ENCODE measurements at regions not wholly inside any gene's neighbourhood (a gene's known extent, or its start where the extent isn't known, plus 50 kb on each side); places are given as distances from the start of the nearest gene placed in this dataset.

- Histone ChIP-seq H4K5ac (ENCODE audit: low read depth, low read length) (no peak overlapping the region), H3K4me2 (ENCODE audit: low read depth, low read length) (no peak overlapping the region), H4K20me1 (ENCODE audit: insufficient read depth, low read length) (no peaks in the 10 kb centered on the region), H2BK5ac (ENCODE audit: low read depth, low read length, poor library complexity, severe bottlenecking) (no peak overlapping the region), H3K9ac (ENCODE audit: low read depth, low read length) (no peak overlapping the region), H3K14ac (replicated peaks; ENCODE audit: low read depth, low read length) (peak overlapping the region; percentile 41; the same call in 1 of the 2 replicates), H3K9me3 (ENCODE audit: control insufficient read depth, insufficient read depth, low read length) (peaks cover 3% of the 10 kb centered on the region; the same call in 1 of the 2 replicates), H2BK120ac (ENCODE audit: low read depth, low read length) (peak overlapping the region; percentile 30), H3K18ac (ENCODE audit: low read depth, low read length) (peak overlapping the region; percentile 27; the same call in 1 of the 2 replicates), H3K27me3 (ENCODE audit: control insufficient read depth, insufficient read depth, low read length) (no peaks in the 10 kb centered on the region), H3K4ac (ENCODE audit: low read depth, low read length) (peak overlapping the region; percentile 25), H3K23ac (ENCODE audit: low read depth, low read length) (no peak overlapping the region), H2BK20ac (ENCODE audit: low read depth, low read length) (peak overlapping the region; percentile 56), H4K8ac (ENCODE audit: low read depth in 2 of 2, low read length in 2 of 2) (no peak overlapping the region), H3K56ac (ENCODE audit: extremely low read depth, insufficient read depth, low read length) (no peak overlapping the region), H3K4me1 (ENCODE audit: control insufficient read depth, insufficient read depth, low read length) (peaks cover 17% of the 10 kb centered on the region), H2AFZ (replicated peaks; ENCODE audit: low read length, poor library complexity) (no peak overlapping the region), H4K91ac (ENCODE audit: insufficient read depth, low read depth, low read length) (peak overlapping the region; percentile 4; the same call in 1 of the 2 replicates), H3K27ac (ENCODE audit: insufficient read depth, low read length) (no peak overlapping the region), H2AK9ac (replicated peaks; ENCODE audit: low read depth, low read length, poor library complexity) (no peak overlapping the region), H2BK15ac (ENCODE audit: low read depth, low read length) (peak overlapping the region; percentile 70; the same call in 1 of the 3 replicates), H2AK5ac (ENCODE audit: low read depth, low read length) (peak overlapping the region; percentile 72), H3K9me1 (ENCODE audit: insufficient read depth, low read length) (peaks cover 10% of the 10 kb centered on the region), H3K79me1 (ENCODE audit: low read depth in 1 of 2, low read length in 2 of 2) (no peaks in the 10 kb centered on the region), H3K36me3 (ENCODE audit: control insufficient read depth, insufficient read depth, low read length) (no peaks in the 10 kb centered on the region), H3K4me3 (ENCODE audit: insufficient read depth, low read depth, low read length) (no peak overlapping the region)
- intact Hi-C loops (cut with micrococcal nuclease), result no loop called here
- POLR2A ChIA-PET (ENCODE audit: unreplicated experiment), result no interaction called here
- TF ChIP-seq RCOR1 (IDR thresholded peaks at IDR 0.05; ENCODE audit: insufficient replicate concordance, low read length) (no peak), MAFK (IDR thresholded peaks at IDR 0.05; ENCODE audit: low read depth, low read length) (no peak), RFX5 (IDR thresholded peaks at IDR 0.05; ENCODE audit: low read depth, low read length) (no peak), BHLHE40 (IDR thresholded peaks at IDR 0.05; ENCODE audit: low read depth, low read length) (no peak), CHD1 (IDR thresholded peaks at IDR 0.05; ENCODE audit: low read depth, low read length) (no peak), MAZ (IDR thresholded peaks at IDR 0.05; ENCODE audit: borderline replicate concordance, low read depth, low read length) (no peak), CEBPB (IDR thresholded peaks at IDR 0.05; ENCODE audit: low read depth, low read length) (no peak), CTCF (conservative IDR thresholded peaks at IDR 0.05; ENCODE audit: low read depth, low read length) (no peak), NFE2L2 (IDR thresholded peaks at IDR 0.05; ENCODE audit: low read depth, low read length) (no peak), POLR2A (IDR thresholded peaks at IDR 0.05; ENCODE audit: low read depth, low read length) (no peak)
- TF ChIP-seq, protein P1, sequence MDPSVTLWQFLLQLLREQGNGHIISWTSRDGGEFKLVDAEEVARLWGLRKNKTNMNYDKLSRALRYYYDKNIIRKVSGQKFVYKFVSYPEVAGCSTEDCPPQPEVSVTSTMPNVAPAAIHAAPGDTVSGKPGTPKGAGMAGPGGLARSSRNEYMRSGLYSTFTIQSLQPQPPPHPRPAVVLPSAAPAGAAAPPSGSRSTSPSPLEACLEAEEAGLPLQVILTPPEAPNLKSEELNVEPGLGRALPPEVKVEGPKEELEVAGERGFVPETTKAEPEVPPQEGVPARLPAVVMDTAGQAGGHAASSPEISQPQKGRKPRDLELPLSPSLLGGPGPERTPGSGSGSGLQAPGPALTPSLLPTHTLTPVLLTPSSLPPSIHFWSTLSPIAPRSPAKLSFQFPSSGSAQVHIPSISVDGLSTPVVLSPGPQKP (IDR thresholded peaks at IDR 0.05; ENCODE audit: borderline replicate concordance, low read depth, low read length), result no peak
- dilution Hi-C loops (cut with HindIII; ENCODE audit: low sequenced_read_pairs, unreplicated experiment), result no loop called here
- in situ Hi-C loops (cut with MboI; ENCODE audit: low sequenced_read_pairs), result no loop called here
- CTCF ChIA-PET, result no interaction called here
- BruUV-seq (replicated peaks), result no TSS peak
- no peak for DNase-seq
- no peak for ATAC-seq (ENCODE audit: low read depth)
These were observed 74.4 kb upstream of the SLC44A3 start for GRCh38 chr1:94745742-94746141.
